ENCODE measurements at regions not wholly inside any gene's neighbourhood (a gene's known extent, or its start where the extent isn't known, plus 50 kb on each side); places are given as distances from the start of the nearest gene placed in this dataset.

GRCh38 chr7:21318916-21319270 lies 109.0 kb upstream of the SP4 start:
- no peak overlapping the region for H3K27ac ChIP-seq (ENCODE audit: control insufficient read depth, insufficient read depth)
- ATAC-seq (no peak), FAIRE-seq (no peak), DNase-seq (ENCODE audit: low read depth, low spot score) (no peak)
- WGBS (ENCODE audit: insufficient coverage, insufficient replicate concordance, low lambda C conversion rate, missing lambda C conversion rate): 73% methylated on average over 1 of the region's 1 CpG
- H4K20me1 ChIP-seq (ENCODE audit: control insufficient read depth, insufficient read depth): no peaks in the 10 kb centered on the region
- in situ Hi-C loops (cut with MboI) (no loop called here), intact Hi-C loops (cut with micrococcal nuclease; ENCODE audit: unreplicated experiment) (no loop called here)
- BruUV-seq (replicated peaks): no TSS peak
- ChIA-PET RAD21 (ENCODE audit: unreplicated experiment) (interaction anchor here (2.1 kb wide), 1 partner anchor 26 kb away, joined by 7 read pairs; no protein-coding TSS in a partner anchor), CTCF (interaction anchor here (1.5 kb wide), 1 partner anchor 10 kb away, joined by 5 read pairs; no protein-coding TSS in a partner anchor), POLR2A (interaction anchor here (0.5 kb wide), 1 partner anchor 87 kb away, joined by 5 read pairs; no protein-coding TSS in a partner anchor), SMC1A (ENCODE audit: uncharacterized antibody, unreplicated experiment) (interaction anchor here (0.6 to 1.5 kb wide), 10 partner anchors 11 to 1563 kb away, joined by 3 to 6 read pairs (median 3); no protein-coding TSS in a partner anchor)
- no peaks in the 10 kb centered on the region for H3K36me3 ChIP-seq (ENCODE audit: control insufficient read depth in 2 of 2, insufficient read depth in 2 of 2, low read length in 1 of 2)
- H3K9me3 ChIP-seq (replicated peaks; ENCODE audit: control insufficient read depth, insufficient read depth, low read length): no peaks in the 10 kb centered on the region
- no peaks in the 10 kb centered on the region for H3K79me2 ChIP-seq (ENCODE audit: control insufficient read depth, insufficient read depth, low read length)
- no peak overlapping the region for H3K4me3 ChIP-seq
- TF ChIP-seq SPI1 (IDR thresholded peaks at IDR 0.05; ENCODE audit: borderline replicate concordance, insufficient read depth, low read depth, low read length) (0 out of 2 replicates have a peak, but pooled peaks have one; percentile 5), ZNF384 (IDR thresholded peaks at IDR 0.05; ENCODE audit: borderline replicate concordance, low read depth, low read length) (no peak)
- H3K9ac ChIP-seq (ENCODE audit: control insufficient read depth, insufficient read depth, low read length): no peak overlapping the region
- no peak overlapping the region for H2AFZ ChIP-seq (ENCODE audit: control insufficient read depth, low read depth, low read length)
- H3K4me1 ChIP-seq (ENCODE audit: control insufficient read depth, insufficient read depth, low read length): no peaks in the 10 kb centered on the region
- no peak overlapping the region for H3K4me2 ChIP-seq (ENCODE audit: control insufficient read depth, insufficient read depth)
- H3K27me3 ChIP-seq (replicated peaks in 1 of 2; ENCODE audit: control insufficient read depth in 2 of 2, insufficient read depth in 2 of 2, low read length in 1 of 2): no peaks in the 10 kb centered on the region

GRCh38 chr7:21326241-21326640 lies 101.6 kb upstream of the SP4 start:
- H3K79me2 ChIP-seq (ENCODE audit: control insufficient read depth, insufficient read depth, low read length): no peaks in the 10 kb centered on the region
- in situ Hi-C loops (cut with MboI) (no loop called here), intact Hi-C loops (cut with micrococcal nuclease; ENCODE audit: unreplicated experiment) (no loop called here)
- no TSS peak for BruUV-seq (replicated peaks)
- no peak overlapping the region for H2AFZ ChIP-seq (ENCODE audit: control insufficient read depth, low read depth, low read length)
- SMC1A ChIA-PET (ENCODE audit: uncharacterized antibody, unreplicated experiment): interaction anchor here (1.1 kb wide), 1 partner anchor 8 kb away, joined by 3 read pairs; no protein-coding TSS in a partner anchor
- no peaks in the 10 kb centered on the region for H3K36me3 ChIP-seq (ENCODE audit: control insufficient read depth in 2 of 2, insufficient read depth in 2 of 2, low read length in 1 of 2)
- no peaks in the 10 kb centered on the region for H3K27me3 ChIP-seq (replicated peaks in 1 of 2; ENCODE audit: control insufficient read depth in 2 of 2, insufficient read depth in 2 of 2, low read length in 1 of 2)
- H3K9ac ChIP-seq (ENCODE audit: control insufficient read depth, insufficient read depth, low read length): no peak overlapping the region
- no peak overlapping the region for H3K27ac ChIP-seq (ENCODE audit: control insufficient read depth, insufficient read depth)
- no peak for FAIRE-seq
- no peaks in the 10 kb centered on the region for H3K4me1 ChIP-seq (ENCODE audit: control insufficient read depth, insufficient read depth, low read length)
- DNase-seq (ENCODE audit: low read depth, low spot score): no peak
- POLR2A ChIA-PET: no interaction called here
- RAD21 ChIA-PET (ENCODE audit: unreplicated experiment): no interaction called here
- CTCF ChIA-PET: no interaction called here
- no peak overlapping the region for H3K4me3 ChIP-seq
- no peaks in the 10 kb centered on the region for H4K20me1 ChIP-seq (ENCODE audit: control insufficient read depth, insufficient read depth)
- H3K4me2 ChIP-seq (ENCODE audit: control insufficient read depth, insufficient read depth): no peak overlapping the region
- TF ChIP-seq TCF7 (IDR thresholded peaks at IDR 0.05; ENCODE audit: borderline replicate concordance): no peak
- no peak for TF ChIP-seq ATF3 (IDR thresholded peaks at IDR 0.05; ENCODE audit: borderline replicate concordance, extremely low read depth, low read depth, low read length)
- H3K9me3 ChIP-seq (replicated peaks; ENCODE audit: control insufficient read depth, insufficient read depth, low read length): peaks cover 3% of the 10 kb centered on the region; the same call in 1 of the 3 replicates
- ATAC-seq: no peak
